Stimulated activated CD4-positive, alpha-beta T cell treated with anti-CD3 and anti-CD28 coated beads, TNF-alpha, amount 100 ng/mL, for 24 hours (primary cell): ENCODE measurements at regions not wholly inside any gene's neighbourhood (a gene's known extent, or its start where the extent isn't known, plus 50 kb on each side); places are given as distances from the start of the nearest gene placed in this dataset.

Experiments
- DNase-seq, 3 experiments: peaks; one replicate each; pipeline ENCODE4 v3.0.0-alpha.2; 2020; ENCODE audit warnings: low read depth in 3 of 3

DNA sequence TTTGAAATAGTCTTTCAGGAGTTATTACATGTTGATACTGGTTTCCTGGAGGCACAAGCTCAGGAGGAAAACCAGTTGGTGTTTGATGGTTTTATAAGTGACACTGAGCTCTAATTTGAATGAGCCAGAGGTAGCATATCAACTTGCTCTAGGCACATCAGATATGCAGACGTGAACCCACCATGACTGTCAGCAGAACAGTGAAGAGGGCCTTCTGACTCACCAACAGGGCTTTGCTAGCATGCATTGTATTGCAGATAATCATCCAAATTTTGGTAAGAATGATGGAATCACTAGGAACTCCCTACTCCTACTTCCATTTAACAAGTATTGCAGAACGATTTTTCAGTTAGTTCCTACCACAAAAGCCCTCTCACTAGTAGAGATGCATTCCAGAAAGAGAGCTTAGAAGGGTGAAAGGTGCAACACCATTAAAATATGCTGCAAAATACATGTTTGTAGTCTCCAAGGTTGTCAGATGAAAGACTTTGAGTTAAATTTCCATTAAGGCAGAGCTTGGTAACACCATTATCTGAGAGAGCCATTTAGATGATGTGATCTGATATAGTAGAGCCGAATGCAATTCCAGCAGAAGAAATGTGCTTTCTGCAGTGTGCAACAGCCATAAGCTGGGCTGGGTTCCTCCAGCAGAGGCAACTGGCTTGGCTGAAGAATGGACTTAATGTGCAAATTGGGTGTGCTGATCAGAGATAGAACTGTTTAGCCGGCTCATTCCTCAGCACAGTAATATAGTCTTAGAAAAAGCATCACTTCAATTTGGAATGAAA is 968.7 kb upstream of the ADGRB3 start:
- DNase-seq = no peak

DNA sequence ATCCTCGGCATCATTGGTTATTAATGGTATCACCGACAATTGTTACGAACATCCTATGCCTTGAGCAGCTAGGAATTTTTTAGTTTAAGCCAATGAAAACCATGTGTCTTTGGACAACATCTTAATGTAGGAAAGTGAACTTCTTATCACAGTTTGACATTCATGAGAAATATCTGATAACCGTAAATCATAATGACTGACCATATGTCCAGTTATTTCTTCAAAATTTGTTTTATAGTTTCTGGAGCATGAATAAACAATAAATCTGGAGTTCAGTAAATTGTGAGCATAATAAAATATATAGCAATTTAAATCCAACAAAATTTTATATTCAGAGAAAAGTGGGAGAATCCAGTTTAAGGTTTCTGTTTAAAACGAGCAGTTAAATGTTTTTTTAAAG is 970.1 kb upstream of the ADGRB3 start:
- DNase-seq = no peak

DNA sequence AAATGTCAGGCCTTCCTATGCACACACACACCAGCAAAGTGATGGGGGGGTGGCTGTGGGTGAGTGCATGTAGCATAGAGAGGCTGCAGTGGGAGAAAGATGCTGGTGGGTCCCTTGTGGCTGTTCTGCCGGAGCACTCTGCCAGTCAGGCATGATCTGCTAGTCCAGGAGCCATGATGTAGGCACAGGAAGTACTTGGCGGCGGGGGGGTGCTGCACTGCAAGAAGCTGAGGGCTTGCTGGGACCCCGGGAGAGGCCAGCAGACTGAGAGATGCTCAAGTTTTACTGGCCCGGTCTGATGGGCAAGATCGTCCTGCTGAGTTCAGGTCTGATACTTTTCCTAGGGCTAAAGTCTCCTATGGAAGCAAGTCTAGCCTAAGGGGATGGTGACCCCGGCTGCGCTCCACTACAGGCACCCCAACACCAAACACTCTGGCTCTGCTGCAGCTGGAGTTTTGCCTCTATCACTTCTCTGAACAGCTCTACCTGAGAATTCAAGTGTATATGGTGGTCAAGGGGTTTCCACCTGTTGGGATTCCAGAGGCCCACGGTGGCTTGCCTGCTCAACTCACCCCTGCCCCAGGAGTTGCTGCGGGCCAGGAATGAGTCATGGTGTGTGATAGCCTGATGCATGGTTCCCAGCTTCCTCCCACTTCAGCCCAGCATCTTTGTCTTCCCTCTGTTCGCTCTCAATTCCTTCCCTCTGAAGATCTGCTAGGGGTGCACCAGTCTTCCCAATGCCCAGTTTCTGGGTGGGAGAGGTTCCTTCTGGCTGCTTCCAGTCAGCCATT is 971.8 kb upstream of the ADGRB3 start:
- no peak for DNase-seq

DNA sequence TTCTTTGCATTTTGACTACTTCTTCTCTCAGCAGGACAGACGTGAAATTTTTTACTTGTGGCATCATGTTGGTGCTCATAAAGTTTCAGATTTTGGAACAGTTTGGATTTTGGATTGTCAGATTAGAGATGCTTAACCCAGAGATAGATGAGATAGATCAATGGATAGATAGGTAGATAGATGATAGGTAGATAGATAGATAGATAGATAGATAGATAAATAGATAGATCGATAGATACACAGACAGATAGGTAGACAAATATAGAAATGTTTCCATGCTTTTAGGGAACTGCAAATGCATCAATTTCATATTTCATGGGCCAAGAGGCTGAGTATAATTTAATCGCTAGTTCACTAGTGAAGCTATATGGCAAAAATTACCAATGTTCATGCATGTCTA is 981.5 kb upstream of the ADGRB3 start:
- DNase-seq = no peak

DNA sequence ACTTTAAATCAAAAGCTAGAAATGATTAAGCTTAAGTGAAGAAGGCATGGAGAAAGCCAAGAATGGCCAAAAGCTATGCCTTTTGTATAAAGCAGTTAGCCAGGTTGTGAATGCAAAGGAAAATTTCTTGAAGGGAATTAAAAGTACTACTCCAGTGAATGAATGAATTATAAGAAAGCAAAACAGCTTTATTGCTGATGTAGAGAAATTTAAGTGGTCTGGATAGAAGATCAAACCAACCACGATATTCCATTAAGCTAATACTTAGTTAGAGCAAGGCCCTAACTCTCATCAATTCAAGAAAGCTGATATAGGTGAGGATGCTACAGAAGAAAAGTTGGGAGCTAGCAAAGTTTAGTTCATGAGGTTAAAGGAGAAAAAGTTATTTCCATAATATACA is 988.5 kb upstream of the ADGRB3 start:
- no peak for DNase-seq

DNA sequence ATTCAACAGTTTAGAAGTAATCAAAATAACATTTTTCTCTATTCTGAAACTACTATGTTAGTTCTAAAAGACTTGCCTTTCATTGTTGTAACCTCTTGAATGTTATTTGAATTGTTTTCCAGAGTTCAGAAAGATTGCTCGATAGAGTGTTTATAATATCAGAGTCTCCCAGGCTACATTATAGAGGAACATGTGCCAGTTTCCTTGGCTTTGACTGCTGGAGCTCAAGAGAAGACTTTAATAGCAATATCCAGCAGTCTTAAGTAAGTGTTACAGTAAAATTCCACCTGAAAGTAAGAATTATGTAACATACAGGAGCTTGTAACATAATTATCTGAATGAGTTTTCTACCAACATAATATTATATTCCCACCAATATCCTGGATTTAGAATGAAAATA is 991.8 kb upstream of the ADGRB3 start:
- DNase-seq = no peak

DNA sequence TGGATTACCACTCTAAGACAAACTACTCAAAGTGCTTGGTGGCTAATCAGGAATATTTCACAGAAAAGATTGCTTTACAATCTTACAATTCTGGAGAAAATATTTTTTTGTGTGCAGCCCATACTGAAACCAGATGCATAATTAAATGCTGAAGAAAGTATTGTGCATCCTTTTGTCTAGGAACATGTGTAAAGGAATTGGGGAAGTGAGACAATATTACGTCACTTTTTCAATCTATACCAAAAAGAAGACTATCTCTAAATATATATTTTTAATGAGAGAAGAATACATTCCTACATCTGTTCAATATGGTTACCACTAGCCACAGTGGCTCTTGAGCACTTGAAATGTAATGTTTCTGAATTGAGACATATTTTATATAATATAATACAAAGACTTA is 992.5 kb upstream of the ADGRB3 start:
- DNase-seq = no peak

DNA sequence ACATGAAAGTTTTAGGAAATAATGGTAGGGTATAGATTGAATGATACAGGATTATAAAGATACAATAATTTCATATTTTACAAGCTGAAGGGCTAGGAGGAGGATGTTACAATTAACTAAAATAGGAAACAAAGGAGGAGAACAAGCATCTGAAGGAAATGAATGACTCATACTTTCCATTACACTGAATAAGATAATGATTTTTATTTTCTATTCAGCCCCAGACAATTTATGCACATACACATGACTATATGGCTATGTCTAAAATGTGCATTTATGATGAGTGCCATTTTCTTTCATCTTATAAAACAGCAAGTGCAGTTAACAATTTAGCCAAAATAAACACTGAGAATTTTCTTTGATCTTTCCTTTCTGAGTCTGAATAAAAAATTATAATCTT is 994.6 kb upstream of the ADGRB3 start:
- no peak for DNase-seq

DNA sequence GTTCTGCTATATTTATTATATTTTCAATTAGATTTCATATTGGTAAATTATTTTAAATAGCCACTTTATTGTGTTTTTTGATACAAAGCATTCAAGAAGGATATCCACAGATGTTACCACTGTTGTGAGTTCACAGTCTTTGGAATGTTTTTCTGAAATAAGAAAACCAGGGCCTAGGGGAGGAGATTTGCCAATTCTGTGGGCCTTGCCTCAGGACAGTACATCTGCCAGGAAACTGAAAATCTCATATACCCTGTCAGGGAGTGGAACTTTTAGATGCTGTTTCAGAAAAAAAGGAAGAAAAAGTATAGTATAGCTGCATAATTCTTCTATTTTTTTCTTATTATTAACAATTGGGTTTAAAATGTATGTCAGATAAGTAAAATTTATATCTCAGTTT is 995.9 kb upstream of the ADGRB3 start:
- no peak for DNase-seq

DNA sequence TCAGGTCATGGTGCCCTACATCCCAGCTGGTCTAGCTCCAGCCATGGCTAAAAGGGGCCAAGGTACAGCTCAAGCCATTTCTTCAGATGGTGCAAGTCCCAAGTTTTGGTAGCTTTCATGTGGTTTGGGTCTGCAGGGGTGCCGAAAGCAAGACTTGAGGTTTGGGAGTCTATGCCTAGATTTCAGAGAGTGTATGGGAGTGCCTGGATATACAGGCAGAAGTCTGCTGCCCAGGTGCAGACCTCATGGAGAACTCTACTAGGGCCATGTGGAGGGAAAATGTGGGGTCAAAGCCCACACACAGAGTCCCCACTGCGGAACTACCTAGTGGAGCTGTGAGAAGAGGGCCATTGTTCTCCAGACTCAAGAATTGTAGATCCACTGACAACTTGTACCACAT is 1000.9 kb upstream of the ADGRB3 start:
- DNase-seq = no peak

DNA sequence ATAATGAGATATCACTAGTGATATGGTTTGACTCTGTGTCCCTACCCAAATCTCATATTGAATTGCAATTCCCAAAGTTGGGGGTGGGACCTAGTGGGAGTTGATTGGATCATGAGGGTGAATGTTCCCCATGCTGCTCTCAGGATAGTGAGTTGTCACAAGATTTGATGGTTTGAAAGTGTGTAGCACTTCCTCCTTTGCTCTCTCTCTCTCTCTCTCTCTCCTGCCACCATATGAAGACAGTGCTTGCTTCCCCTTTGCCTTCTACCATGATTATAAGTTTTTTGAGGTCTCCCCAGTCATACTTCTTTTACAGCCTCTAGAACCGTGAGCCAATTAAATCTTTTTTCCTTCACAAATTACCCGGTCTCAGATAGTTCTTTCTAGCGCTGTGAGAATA is 1002.0 kb upstream of the ADGRB3 start:
- no peak for DNase-seq

DNA sequence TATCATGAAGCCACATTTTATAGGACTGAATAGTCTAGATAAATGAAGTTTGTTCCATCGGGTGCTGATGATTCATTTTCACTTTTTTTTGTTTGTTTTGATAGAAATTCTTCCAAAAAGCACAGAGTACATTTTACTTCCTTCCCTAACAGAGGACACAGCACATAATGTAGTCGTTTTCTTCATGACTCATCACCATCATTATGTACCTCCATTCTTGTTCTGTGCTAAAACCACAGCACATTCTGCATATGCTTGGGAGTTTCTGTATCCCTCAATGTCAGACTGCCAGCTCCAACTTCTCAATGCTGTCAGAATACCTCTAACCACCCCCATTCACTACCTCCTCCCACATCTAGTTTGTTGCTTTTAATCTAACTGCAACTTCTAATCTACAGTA is 1004.9 kb upstream of the ADGRB3 start:
- DNase-seq = no peak

DNA sequence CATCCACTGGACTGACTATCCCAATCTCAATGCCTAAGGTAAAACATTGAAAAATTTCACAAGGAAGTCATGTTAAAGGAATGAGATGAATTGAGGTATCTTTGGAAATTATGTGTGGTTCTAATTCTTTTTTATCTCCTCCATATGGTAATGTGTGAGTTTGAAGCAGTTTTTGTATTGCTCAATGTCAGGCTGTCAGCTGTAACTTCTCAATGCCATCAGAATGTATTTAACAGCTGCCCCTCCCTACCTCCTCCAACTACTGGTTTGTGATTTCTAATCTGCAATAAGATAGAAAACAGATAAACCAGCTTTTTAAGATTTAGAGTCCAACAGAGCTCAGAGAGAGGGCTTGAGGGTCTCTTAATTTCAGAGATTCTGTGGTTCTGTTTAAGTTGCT is 1005.8 kb upstream of the ADGRB3 start:
- no peak for DNase-seq

DNA sequence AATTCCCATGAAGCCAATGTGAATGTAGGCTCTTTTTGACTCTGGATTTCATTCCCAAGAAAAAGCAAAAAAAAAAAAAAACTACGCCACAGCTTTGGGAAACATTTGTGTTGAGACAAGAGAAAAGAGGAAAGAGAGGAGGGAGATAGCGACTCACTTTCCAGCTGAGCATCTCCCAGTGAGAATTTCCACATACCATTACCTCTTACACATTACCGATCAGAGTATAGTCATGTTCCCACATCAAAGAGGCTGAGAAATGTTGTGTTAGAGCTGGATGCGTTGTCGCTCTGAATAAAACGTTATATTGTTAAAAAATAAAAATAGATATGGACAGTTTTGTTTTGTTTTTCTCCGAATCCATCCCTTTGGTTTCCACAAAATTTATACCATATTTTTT is 1019.3 kb upstream of the ADGRB3 start:
- no peak for DNase-seq

DNA sequence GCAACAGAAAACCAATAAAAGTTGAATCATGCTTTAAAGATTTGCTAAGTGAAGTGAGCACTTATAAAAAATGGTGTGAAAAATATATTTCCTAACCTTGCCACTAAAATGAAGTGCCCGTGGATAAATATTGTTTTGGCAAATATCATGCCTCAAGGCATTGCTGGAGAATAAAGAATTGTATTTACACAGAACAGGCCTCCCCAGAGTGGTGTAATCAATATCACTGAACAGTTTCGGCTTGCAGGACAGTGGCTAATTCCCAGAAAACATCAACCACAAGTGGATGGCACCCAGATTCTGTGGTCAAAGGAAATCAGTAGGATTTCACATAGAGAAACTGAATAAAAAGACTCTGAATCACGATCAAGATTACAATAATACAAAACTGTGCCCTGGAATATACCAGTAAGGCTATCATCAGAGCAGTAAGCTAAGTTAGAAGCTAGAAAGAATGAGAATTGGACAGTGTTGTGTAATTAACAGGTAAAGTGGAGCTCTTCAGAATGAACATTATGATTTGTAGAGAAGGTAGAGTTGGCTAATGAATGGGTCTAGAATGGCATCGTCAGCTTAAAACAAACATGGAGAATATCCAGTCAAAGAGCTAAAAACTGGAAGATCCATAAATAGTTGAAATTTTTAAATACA is 1026.9 kb upstream of the ADGRB3 start:
- no peak for DNase-seq

DNA sequence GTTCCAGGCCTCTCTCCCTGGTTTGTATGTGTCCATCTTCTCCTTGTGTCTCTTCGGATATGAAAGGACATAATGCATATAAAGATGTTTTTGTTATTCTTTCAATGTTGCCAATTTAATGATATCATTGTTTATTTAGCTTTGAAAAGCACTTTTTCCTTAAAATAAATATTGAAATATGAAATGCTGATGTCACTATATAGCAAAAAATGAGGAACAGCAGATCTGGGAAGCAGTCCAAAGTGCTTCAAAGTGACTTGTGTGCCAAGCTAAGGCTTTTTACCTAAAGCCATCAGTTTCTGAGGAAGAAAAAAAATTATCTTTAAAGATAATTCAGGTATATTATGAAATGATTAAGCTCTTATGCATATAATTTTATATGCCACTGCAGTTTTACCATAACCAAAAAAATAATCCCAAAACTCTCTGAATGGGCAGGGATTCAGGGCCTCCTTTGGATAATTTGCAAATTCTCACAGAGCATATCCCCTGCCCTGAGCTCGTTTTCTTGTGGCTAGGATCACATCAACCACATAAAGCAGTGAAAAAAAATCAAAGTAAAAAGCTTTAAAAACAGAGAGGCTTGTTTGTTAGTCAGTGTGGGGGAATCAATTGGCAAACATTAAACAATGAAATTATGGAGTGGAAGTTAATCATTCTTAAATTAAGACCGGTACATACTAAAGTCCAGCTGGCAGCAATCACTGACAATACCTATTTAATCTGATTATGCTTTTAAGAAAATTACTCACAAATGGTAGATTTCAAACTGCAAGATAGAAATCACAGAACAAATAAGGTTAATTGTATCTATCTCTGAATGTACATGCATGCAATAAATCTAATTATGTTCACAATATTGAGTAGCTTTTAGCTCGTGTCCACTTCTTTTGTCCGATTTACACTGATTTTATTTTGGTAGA is 1027.9 kb upstream of the ADGRB3 start:
- no peak for DNase-seq

DNA sequence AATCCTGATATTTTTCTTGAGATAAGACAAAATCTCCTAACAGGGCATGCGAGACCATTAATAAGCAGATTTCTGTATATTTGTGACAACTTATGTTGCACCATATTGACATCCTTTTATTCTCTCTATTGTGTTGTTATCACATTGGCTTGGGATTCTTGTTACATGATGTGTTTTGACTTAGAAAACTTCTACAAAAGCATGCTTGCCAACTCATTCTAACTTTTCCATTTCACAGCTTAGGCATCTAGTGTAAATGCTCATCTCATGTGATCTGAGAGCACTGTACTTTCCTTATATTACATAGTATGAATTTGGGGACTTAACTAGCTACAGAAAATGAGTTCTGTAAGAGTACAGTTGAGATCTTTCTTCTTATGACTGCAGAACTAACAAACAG is 1040.7 kb upstream of the ADGRB3 start:
- DNase-seq = no peak

DNA sequence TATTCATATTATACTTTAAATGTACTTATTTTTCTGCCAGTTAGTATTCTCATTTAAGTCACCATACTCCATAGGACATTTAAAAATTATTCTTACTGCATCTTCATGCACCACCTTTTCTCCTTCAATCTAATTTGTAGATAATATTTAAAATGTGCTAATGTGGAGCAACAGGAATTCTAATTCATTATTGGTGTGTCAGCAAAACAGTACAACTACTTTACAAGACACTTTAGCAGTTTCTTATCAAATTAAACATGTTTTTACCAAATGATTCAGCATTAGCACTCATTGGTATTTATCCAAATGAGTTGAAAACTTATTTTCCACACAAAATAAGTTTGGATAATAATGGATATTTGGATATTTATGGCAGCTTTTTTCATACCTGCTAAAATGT is 1041.8 kb upstream of the ADGRB3 start:
- DNase-seq = no peak

DNA sequence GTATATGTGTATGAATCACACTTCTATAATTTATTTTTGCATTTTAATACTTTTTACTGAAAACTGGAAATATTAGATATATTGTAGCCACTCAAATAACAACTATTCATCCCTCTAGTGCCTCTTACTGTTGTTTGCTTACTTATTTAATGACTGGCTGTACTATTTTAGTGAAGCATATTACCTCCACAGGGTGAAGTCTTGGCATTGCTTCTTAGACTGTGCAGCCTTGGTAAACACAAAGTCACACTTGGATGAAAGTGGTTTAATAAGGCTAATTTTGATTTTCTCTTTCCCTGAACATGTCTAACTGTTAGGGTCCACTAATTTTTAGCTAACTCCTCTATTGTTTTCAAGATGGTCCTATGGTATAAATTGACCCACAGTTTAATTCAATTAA is 1043.2 kb upstream of the ADGRB3 start:
- DNase-seq = no peak

DNA sequence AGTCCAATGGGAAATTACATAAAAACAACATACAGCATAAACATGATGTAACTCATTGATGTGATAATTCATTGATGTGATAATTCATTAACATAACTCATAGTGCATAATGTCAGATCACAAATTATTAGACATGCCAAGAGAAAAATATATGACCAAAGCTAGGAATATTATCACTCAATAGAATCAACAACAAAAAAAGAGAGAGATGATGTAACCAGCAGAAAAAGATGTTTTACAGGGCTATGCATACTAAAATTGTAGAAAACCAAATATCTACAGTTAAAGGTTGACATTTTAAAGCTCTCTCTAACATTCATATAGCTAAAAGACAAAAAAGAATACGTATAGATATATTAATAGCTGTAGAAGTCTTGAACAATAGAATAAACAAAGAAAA is 1067.2 kb upstream of the ADGRB3 start:
- DNase-seq = no peak

DNA sequence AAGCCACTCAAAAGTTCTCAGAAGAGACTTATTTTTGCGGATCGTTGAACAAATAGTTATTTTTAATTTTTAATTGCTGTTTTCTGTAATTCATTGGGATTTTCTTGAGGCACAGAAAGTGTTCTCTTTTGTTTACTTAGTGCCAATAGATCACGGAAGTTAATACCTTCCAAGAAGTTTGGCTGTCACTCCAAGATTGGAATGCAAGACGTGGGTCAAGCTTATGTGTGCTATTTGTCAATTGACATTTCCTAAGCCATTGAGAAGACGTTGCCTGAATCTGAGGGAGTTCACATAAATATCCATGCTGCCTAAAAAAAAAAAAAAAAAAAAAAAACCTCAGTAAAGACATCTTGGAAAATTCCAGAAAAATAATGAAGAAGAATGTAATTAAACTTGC is 1071.4 kb upstream of the ADGRB3 start:
- no peak for DNase-seq

DNA sequence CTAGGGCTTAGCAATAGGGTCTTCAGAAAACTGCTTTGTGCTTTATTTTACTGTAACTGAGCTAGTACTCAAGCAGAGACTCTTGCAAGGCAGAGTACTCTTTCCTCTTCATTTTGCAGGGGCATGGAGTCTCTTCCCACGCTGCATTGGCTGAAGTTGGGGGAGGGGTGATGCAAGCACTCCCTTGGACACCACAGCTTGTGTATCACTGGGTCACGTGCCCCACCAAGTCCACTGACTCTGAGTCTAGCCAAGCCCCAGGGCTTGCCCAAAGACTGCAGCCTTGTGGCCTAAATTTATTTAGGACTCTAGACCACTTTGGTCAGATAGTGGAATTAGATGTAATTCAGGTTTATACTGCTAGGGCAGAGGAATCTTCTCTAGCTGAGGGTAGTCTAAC is 1075.0 kb upstream of the ADGRB3 start:
- no peak for DNase-seq
